BE2C (cell line): ENCODE measurements at regions not wholly inside any gene's neighbourhood (a gene's known extent, or its start where the extent isn't known, plus 50 kb on each side); places are given as distances from the start of the nearest gene placed in this dataset.

Experiments
- DNase-seq: peaks from one replicate; pipeline ENCODE4 v3.0.0-alpha.2; 2020
- H3K27me3 ChIP-seq: fragments of 250-450 bp; sonication (Bioruptor Pico); 2 replicates; pipeline ENCODE4 v1.5.1; 2020; ENCODE audit warnings: mild to moderate bottlenecking
- H3K36me3 ChIP-seq: fragments of 250-450 bp; sonication (Bioruptor Pico); 2 replicates; pipeline ENCODE4 v1.5.1; 2020; ENCODE audit warnings: mild to moderate bottlenecking
- H3K4me1 ChIP-seq: fragments of 250-450 bp; sonication (Bioruptor Pico); 2 replicates; pipeline ENCODE4 v1.5.1; 2020
- H3K4me3 ChIP-seq: 2 replicates; pipeline ENCODE4 v1.5.1; 2011; ENCODE audit warnings: low read depth, low read length
- H3K9me3 ChIP-seq: fragments of 250-450 bp; sonication (Bioruptor Pico); 2 replicates; pipeline ENCODE4 v1.5.1; 2020
- CTCF ChIP-seq: IDR thresholded peaks from 2 replicates; pipeline ENCODE4 v1.5.1; 2012; ENCODE audit warnings: mild to moderate bottlenecking, low read depth, low read length

- peaks cover 34% of the 10 kb centered on the region for H3K27me3 ChIP-seq
- H3K36me3 ChIP-seq, result no peaks in the 10 kb centered on the region
- no peak for TF ChIP-seq CTCF
- no peaks in the 10 kb centered on the region for H3K4me1 ChIP-seq
- no peak for DNase-seq
- no peaks in the 10 kb centered on the region; the same call in 1 of the 2 replicates for H3K9me3 ChIP-seq
- H3K4me3 ChIP-seq, result no peak overlapping the region
These were observed 70.6 kb upstream of the SLC24A4 start for GRCh38 chr14:92252323-92252722.

GRCh38 chr14:92253381-92253894 is 69.5 kb upstream of the SLC24A4 start:
- H3K27me3 ChIP-seq, result peaks cover 24% of the 10 kb centered on the region
- DNase-seq, result no peak
- H3K36me3 ChIP-seq, result no peaks in the 10 kb centered on the region
- H3K9me3 ChIP-seq, result no peaks in the 10 kb centered on the region; the same call in 1 of the 2 replicates
- no peak for TF ChIP-seq CTCF
- H3K4me3 ChIP-seq, result no peak overlapping the region
- no peaks in the 10 kb centered on the region for H3K4me1 ChIP-seq

- no peak for DNase-seq
- no peak overlapping the region for H3K4me3 ChIP-seq
- H3K9me3 ChIP-seq, result no peaks in the 10 kb centered on the region; the same call in 1 of the 2 replicates
- TF ChIP-seq CTCF, result no peak
- H3K36me3 ChIP-seq, result no peaks in the 10 kb centered on the region
- H3K27me3 ChIP-seq, result peaks cover 24% of the 10 kb centered on the region
- H3K4me1 ChIP-seq, result no peaks in the 10 kb centered on the region
These were observed 68.2 kb upstream of the SLC24A4 start for GRCh38 chr14:92254786-92255185.

GRCh38 chr14:92258934-92259333 is 64.0 kb upstream of the SLC24A4 start:
- Histone ChIP-seq H3K4me3 (no peak overlapping the region), H3K9me3 (no peaks in the 10 kb centered on the region), H3K27me3 (no peaks in the 10 kb centered on the region; the same call in 1 of the 2 replicates), H3K4me1 (no peaks in the 10 kb centered on the region), H3K36me3 (no peaks in the 10 kb centered on the region)
- TF ChIP-seq CTCF, result no peak
- DNase-seq, result peak; percentile 25

- H3K4me1 ChIP-seq, result no peaks in the 10 kb centered on the region
- DNase-seq, result no peak
- no peaks in the 10 kb centered on the region; the same call in 1 of the 2 replicates for H3K27me3 ChIP-seq
- TF ChIP-seq CTCF, result no peak
- no peak overlapping the region for H3K4me3 ChIP-seq
- no peaks in the 10 kb centered on the region for H3K9me3 ChIP-seq
- H3K36me3 ChIP-seq, result no peaks in the 10 kb centered on the region
These were observed 63.2 kb upstream of the SLC24A4 start for GRCh38 chr14:92259613-92260357.

GRCh38 chr14:92263681-92264080 is 59.3 kb upstream of the SLC24A4 start:
- Histone ChIP-seq H3K4me1 (no peaks in the 10 kb centered on the region), H3K9me3 (no peaks in the 10 kb centered on the region), H3K36me3 (no peaks in the 10 kb centered on the region), H3K4me3 (no peak overlapping the region), H3K27me3 (peaks cover 5% of the 10 kb centered on the region)
- no peak for DNase-seq
- TF ChIP-seq CTCF, result no peak
